ENCODE measurements at regions not wholly inside any gene's neighbourhood (a gene's known extent, or its start where the extent isn't known, plus 50 kb on each side); places are given as distances from the start of the nearest gene placed in this dataset.
"Not testable (repeated sequence)": the region's sequence is repeated elsewhere in the genome, so short reads cannot be mapped to it uniquely, and the experiment has no call there.

- ATAC-seq = no peak
These were observed 198.0 kb upstream of the FBXL4 start for GRCh38 chr6:99145738-99146137.

GRCh38 chr6:99143108-99143861 lies 195.5 kb upstream of the FBXL4 start:
- DNase-seq (no peak), ATAC-seq (no peak)
- intact Hi-C loops (cut with DNase I) = no loop called here

More at GRCh38 chr6:99145738-99146137, 198.0 kb upstream of the FBXL4 start:
- DNase-seq = no peak
- intact Hi-C loops (cut with DNase I) = no loop called here

GRCh38 chr6:99141906-99142305 lies 194.2 kb upstream of the FBXL4 start:
- intact Hi-C loops (cut with DNase I); DNase-seq; ATAC-seq: not testable (repeated sequence)

- intact Hi-C loops (cut with DNase I) = no loop called here
- no peak for ATAC-seq
- DNase-seq = no peak
These were observed 190.7 kb upstream of the FBXL4 start for GRCh38 chr6:99138445-99138844.

GRCh38 chr6:99137314-99137713 lies 189.6 kb upstream of the FBXL4 start:
- no peak for ATAC-seq
- intact Hi-C loops (cut with DNase I) = no loop called here
- DNase-seq = no peak

- ATAC-seq = no peak
- no peak for DNase-seq
- intact Hi-C loops (cut with DNase I) = no loop called here
These were observed 188.7 kb upstream of the FBXL4 start for GRCh38 chr6:99136488-99136887.

- DNase-seq (no peak), ATAC-seq (no peak)
- intact Hi-C loops (cut with DNase I) = no loop called here
These were observed 184.4 kb upstream of the FBXL4 start for GRCh38 chr6:99132026-99132635.

GRCh38 chr6:99130897-99131873 lies 183.4 kb upstream of the FBXL4 start:
- DNase-seq (no peak), ATAC-seq (no peak)
- intact Hi-C loops (cut with DNase I) = no loop called here

GRCh38 chr6:99129835-99130234 lies 182.1 kb upstream of the FBXL4 start:
- intact Hi-C loops (cut with DNase I) = no loop called here
- DNase-seq (no peak), ATAC-seq (no peak)

GRCh38 chr6:99121748-99122147 lies 174.0 kb upstream of the FBXL4 start:
- ATAC-seq (no peak), DNase-seq (no peak)
- intact Hi-C loops (cut with DNase I) = no loop called here

- ATAC-seq = no peak
- DNase-seq = no peak
- intact Hi-C loops (cut with DNase I) = no loop called here
These were observed 172.9 kb upstream of the FBXL4 start for GRCh38 chr6:99120641-99121040.

- ATAC-seq (peak in 1 of 2 donors; percentile 45), DNase-seq (no peak)
- intact Hi-C loops (cut with DNase I) = loop anchor here (5.0 to 10.0 kb wide), 2 partner anchors 275 to 1622 kb away; no protein-coding TSS in a partner anchor
These were observed 171.6 kb upstream of the FBXL4 start for GRCh38 chr6:99119109-99120031.

GRCh38 chr6:99114769-99115406 lies 167.1 kb upstream of the FBXL4 start:
- intact Hi-C loops (cut with DNase I) = loop anchor here (5.0 to 10.0 kb wide), 2 partner anchors 270 to 1618 kb away; no protein-coding TSS in a partner anchor
- DNase-seq = no peak
- no peak for ATAC-seq

- ATAC-seq (no peak), DNase-seq (no peak)
- intact Hi-C loops (cut with DNase I) = loop anchor here (10.0 kb wide), 1 partner anchor 267 kb away; no protein-coding TSS in a partner anchor
These were observed 163.8 kb upstream of the FBXL4 start for GRCh38 chr6:99111590-99111989.

GRCh38 chr6:99110029-99110428 lies 162.3 kb upstream of the FBXL4 start:
- no peak for DNase-seq
- intact Hi-C loops (cut with DNase I) = loop anchor here (10.0 kb wide), 1 partner anchor 265 kb away; no protein-coding TSS in a partner anchor
- ATAC-seq = no peak

- no peak for ATAC-seq
- no peak for DNase-seq
- intact Hi-C loops (cut with DNase I) = no loop called here
These were observed 156.5 kb upstream of the FBXL4 start for GRCh38 chr6:99104218-99104617.

GRCh38 chr6:99099243-99099642 lies 151.5 kb upstream of the FBXL4 start:
- ATAC-seq = peak in 1 of 2 donors; percentile 72
- intact Hi-C loops (cut with DNase I) = no loop called here
- no peak for DNase-seq

- no peak for DNase-seq
- ATAC-seq = no peak
- intact Hi-C loops (cut with DNase I) = no loop called here
These were observed 148.4 kb upstream of the FBXL4 start for GRCh38 chr6:99096170-99096569.
